Inferior parietal cortex (tissue), 1 donor: ENCODE measurements at regions not wholly inside any gene's neighbourhood (a gene's known extent, or its start where the extent isn't known, plus 50 kb on each side); places are given as distances from the start of the nearest gene placed in this dataset.
A peak's percentile ranks its signal among the peaks of the same experiment; 100 is the strongest.
"Not testable (repeated sequence)": the region's sequence is repeated elsewhere in the genome, so short reads cannot be mapped to it uniquely, and the experiment has no call there.

Experiments used
- DNase-seq: peaks from one replicate; pipeline ENCODE4 v3.0.0-alpha.2; 2016; ENCODE audit errors: extremely low spot score

- no peak for DNase-seq
Observed at GRCh38 chr5:38149815-38150195, 108.6 kb upstream of the EGFLAM start.

DNA sequence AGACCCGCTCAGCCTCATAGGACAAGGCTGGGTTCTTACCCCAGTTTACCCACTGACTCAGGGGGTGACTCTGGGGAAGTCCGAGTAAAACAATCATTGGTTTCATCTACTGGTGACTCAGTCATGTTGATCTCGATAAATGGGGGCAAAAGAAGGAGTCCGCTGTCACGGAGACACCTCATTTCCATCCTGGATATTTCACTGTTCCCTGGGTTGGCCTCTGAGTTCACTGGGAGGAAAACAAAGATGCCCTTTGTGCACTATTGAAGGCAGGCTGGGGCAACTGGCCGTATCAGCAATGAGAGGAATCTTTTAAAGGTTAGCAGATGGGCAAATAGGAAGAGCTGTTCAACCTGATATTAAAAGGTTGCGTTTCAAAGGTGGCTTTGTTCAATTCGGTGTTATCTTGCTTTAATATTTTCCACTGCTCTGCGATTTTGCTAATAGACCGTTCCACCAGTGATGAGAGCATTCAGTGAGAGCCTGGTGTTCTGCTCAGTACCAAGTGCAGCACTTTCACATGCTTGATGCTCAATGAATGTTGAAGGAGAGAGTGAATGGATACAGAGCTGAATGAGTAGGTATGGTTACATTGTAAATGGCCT, 110.2 kb upstream of the EGFLAM start:
- DNase-seq: peak; percentile 56

GRCh38 chr5:38143384-38143783, 115.0 kb upstream of the EGFLAM start:
- DNase-seq: no peak

DNA sequence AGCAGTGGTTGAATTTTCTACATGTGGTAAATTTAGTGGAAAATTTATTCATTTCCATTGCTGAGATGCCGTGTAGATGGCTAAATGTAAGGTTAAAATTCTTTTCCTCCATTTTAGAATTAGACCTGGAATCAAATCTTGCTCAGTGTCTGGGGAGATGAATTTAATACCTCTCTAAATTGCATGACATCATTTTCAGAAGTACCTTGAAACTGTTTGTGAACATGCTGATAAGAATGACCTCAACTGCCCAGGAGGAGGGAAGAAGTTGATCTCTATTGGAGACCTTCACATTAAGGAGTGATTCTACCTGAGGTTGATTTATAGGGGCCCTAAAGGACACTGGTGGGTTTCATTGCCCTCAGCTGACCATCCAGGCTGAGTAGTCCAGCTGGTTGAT, 116.7 kb upstream of the EGFLAM start:
- DNase-seq: no peak

- DNase-seq: no peak
Observed at GRCh38 chr5:38138574-38138973, 119.8 kb upstream of the EGFLAM start.

DNA sequence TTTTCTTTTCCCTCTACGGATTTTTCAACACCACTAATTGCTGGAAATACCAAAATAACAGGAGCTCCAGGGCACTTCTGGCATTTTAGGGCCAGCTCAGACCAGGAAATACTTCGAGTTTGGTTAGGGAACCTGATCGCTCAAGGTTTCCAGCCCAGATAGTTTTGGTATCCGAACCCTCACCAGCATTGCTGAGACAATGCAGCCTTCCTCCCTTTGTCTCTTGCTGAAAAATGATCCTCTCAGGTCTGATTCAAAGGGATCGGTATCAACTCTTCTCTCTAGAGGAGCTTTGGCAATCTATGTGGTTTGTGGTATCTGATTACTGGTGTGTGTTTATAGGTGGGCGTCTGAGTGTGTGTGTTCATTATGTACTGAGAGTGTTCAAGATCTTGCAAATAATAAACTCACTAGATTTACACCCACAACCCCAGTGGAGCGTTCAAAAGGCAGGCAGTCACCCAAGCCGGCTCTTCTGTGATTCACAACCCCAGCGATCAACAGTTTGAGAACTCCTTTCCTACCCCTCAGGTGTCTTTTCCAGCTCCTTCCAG, 122.8 kb upstream of the EGFLAM start:
- no peak for DNase-seq

GRCh38 chr5:38134810-38135209, 123.5 kb upstream of the EGFLAM start:
- no peak for DNase-seq

- not testable (repeated sequence) for DNase-seq
Observed at GRCh38 chr5:38134294-38134693, 124.1 kb upstream of the EGFLAM start.

DNA sequence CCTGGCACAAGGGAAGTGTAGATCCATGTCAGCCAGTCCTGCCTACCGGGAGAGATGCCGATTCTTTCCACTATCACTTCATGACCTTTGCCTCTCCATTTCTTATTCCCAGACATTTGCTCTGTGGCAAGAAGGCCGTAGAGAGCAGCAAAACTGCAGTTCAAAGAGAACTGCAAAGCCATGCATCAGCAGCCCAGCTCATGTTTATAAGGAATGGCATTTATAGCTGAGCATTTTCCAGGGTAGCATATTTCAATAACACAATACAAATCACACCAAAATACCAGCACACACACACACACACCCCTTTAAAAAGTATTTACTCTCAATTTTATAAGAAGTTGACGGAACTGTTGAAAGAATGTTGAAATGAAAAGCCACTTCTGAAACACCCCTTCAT, 126.7 kb upstream of the EGFLAM start:
- DNase-seq: no peak

DNA sequence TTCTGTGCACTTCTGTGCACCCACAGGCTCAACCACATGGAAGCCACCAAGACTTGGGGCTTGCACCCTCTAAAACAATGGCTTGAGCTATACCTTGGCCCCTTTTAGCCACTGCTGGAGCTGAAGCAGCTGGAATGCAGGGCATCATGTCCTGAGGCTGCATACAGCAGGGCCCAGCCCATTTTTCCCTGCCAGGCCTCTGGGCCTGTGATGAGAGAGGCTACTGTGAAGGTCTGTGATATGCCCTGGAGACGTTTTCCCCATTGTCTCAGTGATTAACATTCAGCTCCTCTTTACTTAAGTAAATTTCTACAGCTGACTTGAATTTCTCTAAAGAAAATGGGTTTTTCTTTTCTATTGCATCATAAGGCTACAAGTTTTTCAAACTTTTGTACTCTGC, 134.0 kb upstream of the EGFLAM start:
- DNase-seq: no peak

DNA sequence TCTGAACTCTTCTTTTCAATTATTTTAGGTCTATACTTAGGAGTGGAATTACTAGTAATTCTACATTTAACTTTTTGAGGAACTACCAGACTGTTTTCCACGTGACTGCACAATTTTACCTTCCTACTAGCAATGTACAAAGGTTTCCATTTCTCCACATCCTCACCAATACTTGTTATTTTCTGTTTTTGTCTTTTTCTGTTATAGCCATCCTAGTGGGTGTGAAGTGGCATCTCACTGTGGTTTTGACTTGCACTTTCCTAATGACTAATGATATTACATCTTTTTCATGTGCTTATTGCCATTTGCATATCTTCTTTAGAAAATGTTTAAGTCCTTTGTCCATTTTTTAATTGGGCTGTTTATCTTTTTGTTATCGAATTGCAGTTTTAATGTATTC, 136.9 kb upstream of the EGFLAM start:
- DNase-seq: no peak

GRCh38 chr5:38119836-38120235, 138.5 kb upstream of the EGFLAM start:
- no peak for DNase-seq

GRCh38 chr5:38117784-38118479, 140.4 kb upstream of the EGFLAM start:
- DNase-seq: no peak

- DNase-seq: no peak
Observed at GRCh38 chr5:38115318-38115827, 143.0 kb upstream of the EGFLAM start.

- DNase-seq: no peak
Observed at GRCh38 chr5:38113880-38114279, 144.5 kb upstream of the EGFLAM start.

- DNase-seq: no peak
Observed at GRCh38 chr5:38113456-38113855, 144.9 kb upstream of the EGFLAM start.

DNA sequence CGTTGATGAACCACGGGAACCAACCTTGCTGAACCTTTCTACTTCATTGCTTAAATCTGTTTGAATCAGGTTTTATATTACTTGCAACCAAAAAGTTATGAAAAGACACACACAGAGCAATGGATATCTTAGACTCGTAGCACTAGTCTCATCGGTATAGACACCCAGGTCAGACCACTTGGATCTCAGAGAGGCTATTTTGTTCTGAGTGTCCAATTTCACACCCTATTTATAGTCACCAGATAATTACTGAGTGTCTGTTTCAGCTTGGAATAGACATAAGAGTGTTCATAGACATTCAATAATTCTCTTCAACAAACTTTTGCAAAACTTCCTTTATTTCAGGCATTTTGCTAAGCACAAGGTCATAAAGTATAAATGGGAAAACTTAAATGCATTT, 145.4 kb upstream of the EGFLAM start:
- DNase-seq: no peak

DNA sequence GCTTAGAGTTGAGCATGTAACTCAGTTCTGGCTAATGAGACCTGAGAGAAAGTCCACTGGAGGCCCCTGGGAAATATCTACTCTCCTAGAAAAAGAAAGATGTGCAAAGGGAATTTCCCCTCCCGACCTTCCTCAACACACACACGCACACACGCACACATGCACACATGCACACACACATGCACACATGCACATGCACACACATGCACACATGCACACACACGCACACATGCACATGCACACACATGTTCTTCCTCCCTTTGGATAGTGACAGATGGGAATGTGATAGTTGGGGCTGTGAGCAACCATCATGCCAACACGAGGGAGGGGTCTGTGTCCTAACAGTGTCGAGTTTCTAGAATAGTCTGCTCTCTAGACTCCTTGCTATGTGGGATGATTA, 148.2 kb upstream of the EGFLAM start:
- DNase-seq: no peak

DNA sequence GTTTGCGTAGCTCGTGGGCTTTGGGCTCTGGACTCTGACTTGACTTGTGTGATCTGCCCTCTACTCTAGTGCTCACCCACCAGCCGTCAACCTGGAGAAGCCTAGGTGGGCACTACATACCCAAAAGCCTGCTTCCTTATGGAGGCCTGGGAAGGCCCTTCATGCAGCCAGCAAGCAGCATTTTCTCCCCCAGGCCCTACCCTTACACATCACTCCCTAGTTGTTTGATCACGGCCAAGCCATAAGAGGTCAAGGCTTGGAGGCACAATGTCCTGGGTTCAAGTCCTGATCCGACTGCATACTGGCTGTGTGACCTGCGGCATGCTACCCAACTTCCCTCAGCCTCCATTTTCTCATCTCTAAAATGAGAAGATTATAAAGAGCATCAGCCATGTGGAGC, 151.3 kb upstream of the EGFLAM start:
- no peak for DNase-seq

DNA sequence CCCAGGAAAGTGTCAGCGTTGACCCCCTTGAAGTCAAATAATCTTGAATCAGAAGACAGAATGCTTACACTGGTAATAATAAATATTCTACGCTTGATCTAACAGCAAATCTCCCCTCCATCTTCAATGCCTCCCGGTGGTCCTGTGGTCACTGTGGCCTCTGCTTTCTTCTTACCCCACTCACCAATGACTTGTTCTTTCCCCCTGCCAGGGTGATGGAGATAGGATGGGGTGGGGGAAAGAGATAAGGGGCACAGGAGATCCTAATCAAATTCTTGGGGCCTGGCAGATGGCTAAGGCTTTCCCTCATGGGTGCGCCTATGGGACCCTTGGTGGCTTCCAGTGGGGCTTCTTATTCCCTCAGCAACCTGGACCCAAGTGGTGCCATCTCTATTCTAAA, 152.6 kb upstream of the EGFLAM start:
- no peak for DNase-seq

GRCh38 chr5:38105231-38105570, 153.2 kb upstream of the EGFLAM start:
- no peak for DNase-seq

GRCh38 chr5:38104497-38105230, 153.7 kb upstream of the EGFLAM start:
- no peak for DNase-seq

GRCh38 chr5:38101897-38102296, 156.5 kb upstream of the EGFLAM start:
- no peak for DNase-seq
